ENCODE measurements at regions not wholly inside any gene's neighbourhood (a gene's known extent, or its start where the extent isn't known, plus 50 kb on each side); places are given as distances from the start of the nearest gene placed in this dataset.
"Not testable (repeated sequence)": the region's sequence is repeated elsewhere in the genome, so short reads cannot be mapped to it uniquely, and the experiment has no call there.

DNA sequence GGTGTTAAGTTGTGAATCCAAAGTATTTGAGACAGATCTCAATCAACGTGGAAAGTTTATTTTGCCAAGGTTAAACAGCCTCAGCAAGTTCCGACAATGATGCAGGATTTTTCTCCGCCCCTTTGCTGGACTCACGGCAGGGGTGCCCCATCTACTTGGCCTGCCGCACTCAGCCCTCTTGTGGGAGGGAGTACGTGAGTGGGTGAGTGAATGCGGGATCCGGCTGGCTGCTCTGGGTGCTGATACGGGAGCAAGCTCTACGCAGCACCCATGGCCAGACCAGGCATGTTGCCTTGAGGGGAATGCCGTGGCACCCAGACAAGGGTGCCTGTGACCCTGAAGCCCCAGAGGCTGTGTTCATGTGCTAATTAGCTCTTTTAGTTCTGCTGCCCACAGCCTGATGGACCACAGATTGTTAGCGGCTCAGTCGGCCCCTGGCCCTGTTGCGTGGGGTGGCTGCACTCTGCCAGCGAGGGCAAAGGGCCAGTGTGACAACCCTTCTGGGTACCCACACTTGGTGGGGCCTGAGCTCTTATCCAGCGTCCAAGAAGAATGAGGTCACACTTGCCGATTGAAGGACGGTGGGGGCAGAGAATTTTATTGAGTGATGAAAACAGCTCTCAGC lies 81.2 kb upstream of the FAM153A start:
- TF ChIP-seq, protein P1, sequence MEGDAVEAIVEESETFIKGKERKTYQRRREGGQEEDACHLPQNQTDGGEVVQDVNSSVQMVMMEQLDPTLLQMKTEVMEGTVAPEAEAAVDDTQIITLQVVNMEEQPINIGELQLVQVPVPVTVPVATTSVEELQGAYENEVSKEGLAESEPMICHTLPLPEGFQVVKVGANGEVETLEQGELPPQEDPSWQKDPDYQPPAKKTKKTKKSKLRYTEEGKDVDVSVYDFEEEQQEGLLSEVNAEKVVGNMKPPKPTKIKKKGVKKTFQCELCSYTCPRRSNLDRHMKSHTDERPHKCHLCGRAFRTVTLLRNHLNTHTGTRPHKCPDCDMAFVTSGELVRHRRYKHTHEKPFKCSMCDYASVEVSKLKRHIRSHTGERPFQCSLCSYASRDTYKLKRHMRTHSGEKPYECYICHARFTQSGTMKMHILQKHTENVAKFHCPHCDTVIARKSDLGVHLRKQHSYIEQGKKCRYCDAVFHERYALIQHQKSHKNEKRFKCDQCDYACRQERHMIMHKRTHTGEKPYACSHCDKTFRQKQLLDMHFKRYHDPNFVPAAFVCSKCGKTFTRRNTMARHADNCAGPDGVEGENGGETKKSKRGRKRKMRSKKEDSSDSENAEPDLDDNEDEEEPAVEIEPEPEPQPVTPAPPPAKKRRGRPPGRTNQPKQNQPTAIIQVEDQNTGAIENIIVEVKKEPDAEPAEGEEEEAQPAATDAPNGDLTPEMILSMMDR (IDR thresholded peaks at IDR 0.05) = not testable (repeated sequence)
- TF ChIP-seq POLR2A, EP300 (IDR thresholded peaks at IDR 0.05): not testable (repeated sequence)
